CD4-positive, alpha-beta T cell (primary cell): ENCODE measurements at regions not wholly inside any gene's neighbourhood (a gene's known extent, or its start where the extent isn't known, plus 50 kb on each side); places are given as distances from the start of the nearest gene placed in this dataset.
"Not testable (repeated sequence)": the region's sequence is repeated elsewhere in the genome, so short reads cannot be mapped to it uniquely, and the experiment has no call there.

Experiments
- ATAC-seq: fragments of 200-7000 bp; cut with Tn5 transposase; one replicate; pipeline ENCODE4 v1.10.0; 2022; ENCODE audit warnings: mild to moderate bottlenecking; ENCODE audit not compliant: poor library complexity
- CTCF ChIA-PET: fragments of 350-600 bp; sonication (Branson Sonifier 250); formaldehyde crosslinking; loops from one replicate; lab custom pipeline; 2021; ENCODE audit warnings: antibody characterized with exemption, inconsistent platforms; lab: Charles Lee
- POLR2A ChIA-PET: fragments of 350-600 bp; sonication (Branson Sonifier 250); formaldehyde crosslinking; loops from one replicate; lab custom pipeline; 2021; ENCODE audit warnings: antibody characterized with exemption, inconsistent platforms; lab: Charles Lee
- DNase-seq, 14 experiments: peaks; one replicate each; pipeline ENCODE4 v3.0.0-alpha.2; 2013 to 2020; ENCODE audit warnings: mixed read lengths in 2 of 14
- H3K27ac ChIP-seq, 2 donors: one replicate each; pipeline versions ENCODE4 v1.5.1 to v1.7.0; 2013; ENCODE audit warnings: low read length in 2 of 2, low read depth in 1 of 2, mild to moderate bottlenecking in 1 of 2
- H3K27me3 ChIP-seq, 2 experiments: 1 replicate in 1 of 2; 2 replicates in 1 of 2; pipeline versions ENCODE4 v1.6.1 to v1.7.0; 2013; ENCODE audit warnings: low read length in 2 of 2, control low read depth in 1 of 2, mild to moderate bottlenecking in 1 of 2, moderate library complexity in 1 of 2; ENCODE audit not compliant: insufficient read depth in 2 of 2, control insufficient read depth in 1 of 2
- H3K36me3 ChIP-seq: one replicate; pipeline ENCODE4 v1.6.1; 2013; ENCODE audit warnings: low read length, control low read depth; ENCODE audit not compliant: insufficient read depth
- H3K4me1 ChIP-seq: one replicate; pipeline ENCODE4 v1.6.1; 2013; ENCODE audit warnings: low read length, control low read depth; ENCODE audit not compliant: insufficient read depth
- H3K4me3 ChIP-seq: one replicate; pipeline ENCODE4 v1.5.1; 2013; ENCODE audit warnings: mild to moderate bottlenecking, low read length, moderate library complexity
- H3K9me3 ChIP-seq, 2 experiments: 1 replicate in 1 of 2; 2 replicates in 1 of 2; pipeline versions ENCODE4 v1.6.1 to v1.7.0; 2013; ENCODE audit warnings: low read length in 2 of 2, mild to moderate bottlenecking in 2 of 2, control low read depth in 1 of 2, moderate library complexity in 1 of 2; ENCODE audit not compliant: control insufficient read depth in 1 of 2, insufficient read depth in 1 of 2
- H3K27ac Mint-ChIP-seq: one replicate; pipeline ENCODE4 v1.8.0; 2020; ENCODE audit warnings: mixed read lengths
- H3K27me3 Mint-ChIP-seq: one replicate; pipeline ENCODE4 v1.8.0; 2021; ENCODE audit warnings: mixed read lengths
- H3K36me3 Mint-ChIP-seq: one replicate; pipeline ENCODE4 v1.8.0; 2021; ENCODE audit warnings: low read depth, mixed read lengths
- H3K4me1 Mint-ChIP-seq: one replicate; pipeline ENCODE4 v1.8.0; 2021; ENCODE audit warnings: low read depth, mixed read lengths
- H3K4me3 Mint-ChIP-seq: one replicate; pipeline ENCODE4 v1.8.0; 2020; ENCODE audit warnings: mild to moderate bottlenecking, mixed read lengths
- H3K9me3 Mint-ChIP-seq: one replicate; pipeline ENCODE4 v1.8.0; 2020; ENCODE audit warnings: mixed read lengths
- CTCF ChIP-seq: fragments of 200-600 bp; IDR thresholded peaks from one replicate; pipeline ENCODE4 v1.8.0; 2022; ENCODE audit warnings: antibody characterized with exemption, mild to moderate bottlenecking
- intact Hi-C, 2 experiments: fragments of 100-400 bp; cut with DNase I in 1 of 2; cut with micrococcal nuclease in 1 of 2; formaldehyde crosslinking; loops; one replicate each; pipeline versions ENCODE4 v1.15.1 to v1.9.0; 2023 to 2025; cut with DNase I, micrococcal nuclease

DNA sequence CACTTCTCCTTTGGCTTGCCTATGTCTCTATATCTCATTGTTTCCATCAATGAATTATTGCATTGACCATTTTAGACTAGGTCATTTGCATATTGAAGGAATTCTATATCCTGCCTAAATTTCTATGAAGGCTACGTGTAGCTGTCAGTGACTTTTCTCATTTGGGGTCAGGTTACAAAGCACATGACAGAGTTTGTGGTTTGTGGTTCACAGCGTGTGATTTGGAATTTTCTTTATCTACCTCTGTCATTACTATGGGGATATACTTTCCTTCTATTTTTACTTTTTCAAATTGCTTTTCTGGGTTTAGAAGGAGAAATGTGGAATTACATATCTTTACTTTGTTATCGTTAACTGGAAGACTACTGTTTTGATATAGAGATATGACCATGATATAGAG lies 317.3 kb upstream of the CFAP20DC start:
- Mint-ChIP-seq H3K4me1 (peaks cover 16% of the 10 kb centered on the region), H3K27ac (no peak overlapping the region), H3K36me3 (no peaks in the 10 kb centered on the region), H3K4me3 (no peak overlapping the region), H3K27me3 (no peaks in the 10 kb centered on the region), H3K9me3 (no peaks in the 10 kb centered on the region)
- CTCF ChIA-PET, result no interaction called here
- POLR2A ChIA-PET, result no interaction called here
- no peaks in the 10 kb centered on the region for H3K9me3 ChIP-seq
- no peaks in the 10 kb centered on the region for H3K27me3 ChIP-seq
- no peaks in the 10 kb centered on the region for H3K4me1 ChIP-seq
- intact Hi-C loops, result no loop called here
- TF ChIP-seq CTCF, result no peak
- ATAC-seq, result no peak
- DNase-seq, result no peak
- H3K27ac ChIP-seq, result no peak overlapping the region
- H3K4me3 ChIP-seq, result no peak overlapping the region
- H3K36me3 ChIP-seq, result no peaks in the 10 kb centered on the region

DNA sequence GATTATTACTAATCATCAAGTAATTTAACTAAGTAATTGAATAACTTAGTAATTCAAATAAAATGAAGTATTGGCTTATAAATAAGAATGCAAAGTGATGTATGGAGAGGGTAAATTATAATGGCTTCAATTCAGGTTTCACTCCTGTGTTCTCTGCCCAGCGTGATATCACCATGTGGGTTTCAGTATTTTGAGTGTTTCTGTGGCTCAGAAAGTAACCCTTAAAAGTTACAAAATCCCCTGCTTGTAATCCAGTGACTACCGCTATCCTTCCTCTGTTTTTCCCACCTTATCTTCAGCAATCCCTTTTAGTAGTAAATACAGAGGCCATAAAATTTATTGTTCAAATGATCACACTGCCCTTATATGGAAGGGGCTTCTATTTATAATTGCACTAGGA lies 316.4 kb upstream of the CFAP20DC start:
- no peak overlapping the region for H3K27ac ChIP-seq
- DNase-seq, result no peak
- Mint-ChIP-seq H3K9me3 (no peaks in the 10 kb centered on the region), H3K4me3 (no peak overlapping the region), H3K27me3 (no peaks in the 10 kb centered on the region), H3K36me3 (no peaks in the 10 kb centered on the region), H3K4me1 (peaks cover 16% of the 10 kb centered on the region), H3K27ac (no peak overlapping the region)
- ChIA-PET CTCF (no interaction called here), POLR2A (no interaction called here)
- H3K9me3 ChIP-seq, result no peaks in the 10 kb centered on the region
- no peak for ATAC-seq
- no peaks in the 10 kb centered on the region for H3K4me1 ChIP-seq
- no peak for TF ChIP-seq CTCF
- intact Hi-C loops, result no loop called here
- no peaks in the 10 kb centered on the region for H3K36me3 ChIP-seq
- H3K4me3 ChIP-seq, result no peak overlapping the region
- H3K27me3 ChIP-seq, result no peaks in the 10 kb centered on the region

DNA sequence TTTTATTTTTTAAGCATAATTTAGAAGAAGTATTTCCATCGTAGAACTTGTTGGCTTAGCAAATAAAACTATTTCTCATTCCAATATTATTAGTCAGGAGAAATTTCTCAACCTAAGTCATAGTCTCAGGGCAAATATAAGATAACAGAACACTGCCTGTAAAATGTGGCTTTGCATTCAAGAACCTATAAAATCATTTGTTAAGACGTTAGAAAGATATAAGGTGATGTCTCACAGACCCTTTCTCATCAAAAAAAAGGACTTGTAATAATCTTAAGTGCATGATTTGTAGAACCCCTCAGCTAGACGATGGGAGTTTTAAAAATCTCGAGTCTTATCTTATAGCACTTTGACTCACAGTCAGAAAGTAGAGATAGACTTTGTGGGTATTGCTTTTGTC lies 314.7 kb upstream of the CFAP20DC start:
- ChIA-PET POLR2A (no interaction called here), CTCF (no interaction called here)
- no peak overlapping the region for H3K4me3 ChIP-seq
- no peak overlapping the region for H3K27ac ChIP-seq
- DNase-seq, result no peak
- H3K27me3 Mint-ChIP-seq, result no peaks in the 10 kb centered on the region
- H3K4me3 Mint-ChIP-seq, result no peak overlapping the region
- intact Hi-C loops, result no loop called here
- no peaks in the 10 kb centered on the region for H3K36me3 ChIP-seq
- peaks cover 2% of the 10 kb centered on the region for H3K9me3 Mint-ChIP-seq
- TF ChIP-seq CTCF, result no peak
- H3K4me1 ChIP-seq, result no peaks in the 10 kb centered on the region
- peaks cover 15% of the 10 kb centered on the region for H3K4me1 Mint-ChIP-seq
- ATAC-seq, result no peak
- no peak overlapping the region for H3K27ac Mint-ChIP-seq
- peaks cover 0 to 7% of the 10 kb centered on the region in 2 experiments for H3K9me3 ChIP-seq
- H3K27me3 ChIP-seq, result no peaks in the 10 kb centered on the region
- H3K36me3 Mint-ChIP-seq, result peaks cover 1% of the 10 kb centered on the region

DNA sequence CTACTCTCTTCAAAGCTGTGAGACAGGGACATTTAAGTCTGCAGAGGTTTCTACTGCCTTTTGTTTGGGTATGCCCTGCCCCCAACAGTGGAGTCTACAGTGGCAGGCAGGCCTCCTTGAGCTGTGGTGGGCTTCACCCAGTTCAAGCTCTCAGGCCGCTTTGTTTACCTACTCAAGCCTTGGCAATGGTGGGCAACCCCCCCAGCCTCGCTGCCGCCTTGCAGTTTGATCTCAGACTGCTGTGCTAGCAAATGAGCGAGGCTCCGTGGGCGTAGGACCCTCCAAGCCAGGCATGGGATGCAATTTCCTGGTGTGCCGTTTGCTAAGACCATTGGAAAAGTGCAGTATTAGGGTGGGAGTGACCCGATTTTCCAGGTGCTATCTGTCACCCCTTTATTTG lies 310.5 kb upstream of the CFAP20DC start:
- H3K27ac ChIP-seq, ATAC-seq, H3K9me3 ChIP-seq, H3K27ac Mint-ChIP-seq, CTCF ChIA-PET, H3K4me3 Mint-ChIP-seq, H3K27me3 Mint-ChIP-seq, intact Hi-C loops, H3K36me3 Mint-ChIP-seq, H3K4me1 ChIP-seq, H3K4me3 ChIP-seq, POLR2A ChIA-PET, H3K36me3 ChIP-seq, H3K9me3 Mint-ChIP-seq, H3K27me3 ChIP-seq, DNase-seq, H3K4me1 Mint-ChIP-seq: not testable (repeated sequence)
